ENCODE measurements at regions not wholly inside any gene's neighbourhood (a gene's known extent, or its start where the extent isn't known, plus 50 kb on each side); places are given as distances from the start of the nearest gene placed in this dataset.
"Not testable (repeated sequence)": the region's sequence is repeated elsewhere in the genome, so short reads cannot be mapped to it uniquely, and the experiment has no call there.

DNA sequence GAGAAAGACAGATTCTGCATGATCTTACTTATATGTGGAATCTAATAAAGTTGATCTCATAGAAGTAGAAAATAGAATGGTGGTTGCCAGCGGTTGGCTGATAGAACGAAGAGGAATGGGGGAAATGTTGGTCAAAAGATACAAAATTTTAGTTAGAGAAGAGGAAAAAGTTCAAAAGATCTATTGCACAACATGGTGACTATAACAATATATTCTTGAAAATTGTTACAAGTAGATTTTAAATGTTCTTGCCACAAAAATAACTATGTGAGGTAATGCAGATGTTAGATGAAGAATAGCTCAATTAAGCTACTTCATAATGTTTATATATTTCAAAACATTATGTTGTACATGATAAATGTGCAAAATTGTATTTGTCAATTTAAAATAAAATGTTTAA is 112.3 kb upstream of the SMIM30 start:
- DNase-seq (ENCODE audit: low spot score): no peak

DNA sequence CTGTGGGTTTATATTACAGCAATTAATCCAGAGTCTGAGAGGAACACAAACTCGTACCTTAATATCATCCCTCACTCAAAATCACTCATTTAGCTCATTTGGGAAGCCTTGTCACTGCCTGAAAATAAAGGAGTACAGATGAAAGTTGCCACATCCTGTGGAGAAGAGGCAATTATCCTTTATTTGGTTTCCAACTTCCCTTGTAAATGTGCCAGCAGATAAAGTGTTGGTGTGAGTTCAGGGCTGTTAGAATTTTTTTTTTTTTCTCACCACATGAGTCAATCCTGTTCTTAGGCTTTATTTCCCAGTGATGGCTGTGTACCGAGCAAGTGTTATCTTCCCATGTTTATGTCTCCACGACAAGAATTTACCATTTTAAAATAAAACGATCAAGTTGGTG is 99.0 kb upstream of the SMIM30 start:
- no peak for DNase-seq (ENCODE audit: low spot score)

- DNase-seq (ENCODE audit: low spot score): no peak
Measured at GRCh38 chr7:113216038-113216437, 97.7 kb upstream of the SMIM30 start.

- DNase-seq (ENCODE audit: low spot score): no peak
Measured at GRCh38 chr7:113209449-113210203, 91.3 kb upstream of the SMIM30 start.

DNA sequence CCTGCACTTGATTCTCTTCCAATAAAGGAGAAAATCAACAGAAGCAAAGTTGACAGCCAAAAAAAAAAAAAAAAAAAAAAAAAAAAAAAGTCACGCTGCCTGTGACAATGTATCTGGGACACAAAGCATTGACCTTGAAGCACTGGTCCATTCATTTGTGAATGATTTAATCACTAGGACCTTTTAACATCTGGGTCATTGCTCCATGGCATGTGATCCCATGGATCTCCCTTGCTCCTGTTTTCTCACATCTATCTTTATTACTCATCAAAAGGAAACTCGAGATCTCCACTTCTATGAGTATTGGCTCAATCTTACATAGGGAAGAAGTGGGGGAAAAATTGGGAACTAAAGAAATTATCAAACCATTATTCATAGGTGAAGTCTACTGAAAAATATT is 89.6 kb upstream of the SMIM30 start:
- DNase-seq (ENCODE audit: low spot score): no peak

- no peak for DNase-seq (ENCODE audit: low spot score)
Measured at GRCh38 chr7:113207441-113207840, 89.1 kb upstream of the SMIM30 start.

DNA sequence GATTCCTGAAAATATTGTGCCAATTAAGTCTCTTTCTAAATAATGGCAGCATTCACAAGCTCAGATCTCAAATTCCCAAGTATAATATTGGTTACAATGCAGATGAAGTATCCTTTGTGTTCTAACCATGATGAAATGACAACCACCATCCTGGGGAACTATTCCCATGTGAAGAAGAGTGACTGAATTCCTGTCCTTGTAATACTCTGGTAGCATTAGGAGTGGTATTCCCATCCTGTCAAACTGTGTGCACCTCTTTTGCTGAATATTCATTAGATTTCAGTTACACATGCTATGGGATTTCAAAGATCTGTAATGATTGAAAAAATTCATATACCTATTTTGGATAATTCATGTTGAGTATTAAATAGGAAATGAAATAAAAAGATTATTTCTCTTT is 86.1 kb upstream of the SMIM30 start:
- no peak for DNase-seq (ENCODE audit: low spot score)

- DNase-seq (ENCODE audit: low spot score): no peak
Measured at GRCh38 chr7:113202284-113202683, 83.9 kb upstream of the SMIM30 start.

GRCh38 chr7:113200281-113200680 is 81.9 kb upstream of the SMIM30 start:
- DNase-seq (ENCODE audit: low spot score): no peak

DNA sequence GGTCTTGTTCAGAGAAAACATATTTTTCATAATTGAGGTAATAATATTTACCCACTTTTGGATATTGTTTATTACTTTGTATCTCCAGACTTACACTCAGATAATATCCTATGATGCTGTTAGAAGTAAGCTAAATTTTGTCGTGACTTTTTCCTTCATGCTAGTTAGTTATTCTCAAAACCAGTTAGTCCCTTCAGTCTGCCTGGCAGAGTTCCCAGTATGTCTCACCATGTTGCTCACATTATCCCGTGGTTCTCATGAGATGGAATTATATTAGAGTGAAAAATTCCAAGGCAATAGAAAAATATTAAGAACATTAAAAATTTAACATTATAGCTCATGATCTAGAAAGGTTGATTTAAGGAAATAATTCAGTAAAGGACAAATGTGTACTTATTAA is 81.5 kb upstream of the SMIM30 start:
- DNase-seq (ENCODE audit: low spot score): no peak

GRCh38 chr7:113199136-113199535 is 80.8 kb upstream of the SMIM30 start:
- no peak for DNase-seq (ENCODE audit: low spot score)

DNA sequence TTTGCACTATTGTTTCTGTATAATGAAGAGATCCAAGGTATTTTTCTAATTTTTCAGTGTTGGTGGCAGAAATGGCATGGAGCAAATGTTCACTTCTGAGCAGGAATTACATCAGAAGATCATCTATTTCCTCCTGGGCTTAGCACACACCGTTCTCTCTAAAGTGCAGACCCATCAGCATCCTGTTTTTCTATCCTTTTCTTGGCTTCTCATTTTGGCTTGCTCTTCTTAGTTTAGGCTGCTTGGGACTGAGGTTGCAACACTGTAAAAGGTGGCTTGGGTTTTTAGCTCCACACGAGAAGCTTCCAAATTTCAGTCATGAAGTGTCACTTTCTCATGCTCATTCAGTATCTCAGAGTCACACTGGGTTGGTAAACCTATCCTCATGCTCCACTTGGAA is 79.9 kb upstream of the SMIM30 start:
- DNase-seq (ENCODE audit: low spot score): no peak

GRCh38 chr7:113197274-113197673 is 78.9 kb upstream of the SMIM30 start:
- DNase-seq (ENCODE audit: low spot score): no peak

DNA sequence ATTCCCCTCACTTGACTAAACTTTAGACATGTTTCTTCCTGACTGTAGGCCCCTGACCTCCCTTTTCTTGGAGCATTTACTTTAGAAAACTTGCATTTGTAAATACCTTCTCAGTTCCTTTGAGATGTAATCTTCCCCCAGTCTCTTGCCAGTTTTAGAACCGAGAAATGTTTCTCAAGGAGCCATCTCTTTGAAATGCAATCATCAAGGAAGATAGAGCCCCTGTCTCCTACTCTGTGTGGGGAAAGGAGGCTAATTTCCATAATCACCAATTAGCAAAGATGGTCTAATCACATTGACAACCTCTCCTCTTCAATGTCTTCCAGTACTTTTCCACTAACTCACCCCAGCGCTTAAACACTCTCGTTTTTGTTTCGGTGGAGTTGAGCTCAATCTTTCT is 70.0 kb upstream of the SMIM30 start:
- DNase-seq (ENCODE audit: low spot score): no peak

DNA sequence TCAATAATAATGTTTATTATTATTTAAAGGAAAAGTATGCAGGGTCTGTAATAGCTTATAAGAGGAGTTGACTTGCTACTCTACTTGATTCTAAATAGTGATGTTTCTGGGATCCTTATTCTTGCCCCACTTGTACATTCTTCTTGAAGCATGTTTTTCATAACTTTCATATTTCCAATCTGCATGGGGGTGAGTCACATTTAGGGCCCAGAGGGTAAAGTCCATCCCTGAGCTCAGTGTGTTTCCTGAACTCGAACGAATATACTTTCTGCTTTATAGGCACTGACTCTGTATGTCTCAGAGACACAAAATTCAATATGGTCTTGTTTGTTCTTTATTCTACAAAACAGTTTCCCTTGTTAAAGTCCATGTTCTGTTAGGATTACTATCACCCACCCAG is 61.0 kb upstream of the SMIM30 start:
- DNase-seq (ENCODE audit: low spot score): no peak

DNA sequence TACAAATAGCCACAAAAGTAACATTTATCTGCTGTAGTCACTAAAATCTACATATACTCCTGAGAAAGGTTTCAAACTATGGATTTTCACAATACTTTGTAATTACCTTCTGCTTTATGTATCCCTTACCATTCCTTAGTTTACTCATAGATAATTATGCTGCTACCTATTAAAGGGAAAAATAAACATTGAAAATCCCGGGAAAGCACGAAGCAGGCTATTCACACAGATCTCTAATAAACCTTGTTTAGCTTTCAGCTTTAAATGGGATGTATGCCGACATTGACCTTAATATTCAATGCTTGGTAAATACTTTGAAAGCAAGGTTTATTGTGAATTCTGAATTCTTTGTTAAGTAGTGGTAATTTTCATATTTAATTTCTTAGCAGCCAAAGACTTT is 58.5 kb upstream of the SMIM30 start:
- DNase-seq (ENCODE audit: low spot score): no peak

DNA sequence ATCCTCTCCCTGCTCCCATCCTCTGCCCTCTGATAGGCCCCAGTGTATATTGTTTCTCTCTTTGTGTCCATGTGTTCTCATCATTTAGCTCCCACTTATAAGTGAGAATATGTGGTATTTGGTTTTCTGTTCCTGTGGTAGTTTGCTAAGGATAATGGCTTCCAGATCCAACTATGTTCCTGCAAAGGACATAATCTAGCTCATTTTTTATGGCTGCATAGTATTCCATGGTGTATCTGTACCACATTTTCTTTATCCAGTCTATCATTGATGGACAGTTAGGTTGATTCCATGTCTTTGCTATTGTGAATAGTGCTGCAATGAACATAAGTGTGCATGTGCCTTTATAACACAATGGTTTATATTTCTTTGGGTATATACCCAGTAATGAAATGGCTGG is 57.8 kb upstream of the SMIM30 start:
- not testable (repeated sequence) for DNase-seq (ENCODE audit: low spot score)

GRCh38 chr7:113175525-113176104 is 57.3 kb upstream of the SMIM30 start:
- no peak for DNase-seq (ENCODE audit: low spot score)

- DNase-seq (ENCODE audit: low spot score): no peak
Measured at GRCh38 chr7:113172726-113173125, 54.4 kb upstream of the SMIM30 start.

- no peak for DNase-seq (ENCODE audit: low spot score)
Measured at GRCh38 chr7:113170591-113170990, 52.2 kb upstream of the SMIM30 start.
